ENCODE measurements at regions not wholly inside any gene's neighbourhood (a gene's known extent, or its start where the extent isn't known, plus 50 kb on each side); places are given as distances from the start of the nearest gene placed in this dataset.
"Not testable (repeated sequence)": the region's sequence is repeated elsewhere in the genome, so short reads cannot be mapped to it uniquely, and the experiment has no call there.

GRCh38 chr1:233473549-233474204, 140.2 kb upstream of the KCNK1 start:
- no peak for DNase-seq (ENCODE audit: low read depth in 2 of 2)

GRCh38 chr1:233477359-233477758, 136.5 kb upstream of the KCNK1 start:
- no peak for DNase-seq (ENCODE audit: low read depth in 2 of 2)

GRCh38 chr1:233478611-233479010, 135.3 kb upstream of the KCNK1 start:
- DNase-seq (ENCODE audit: low read depth in 2 of 2): no peak

- no peak for DNase-seq (ENCODE audit: low read depth in 2 of 2)
These were observed 134.6 kb upstream of the KCNK1 start for GRCh38 chr1:233479110-233479890.

- no peak for DNase-seq (ENCODE audit: low read depth in 2 of 2)
These were observed 133.7 kb upstream of the KCNK1 start for GRCh38 chr1:233480198-233480597.

- DNase-seq (ENCODE audit: low read depth in 2 of 2): no peak
These were observed 131.5 kb upstream of the KCNK1 start for GRCh38 chr1:233482388-233482787.

- no peak for DNase-seq (ENCODE audit: low read depth in 2 of 2)
These were observed 128.5 kb upstream of the KCNK1 start for GRCh38 chr1:233485385-233485784.

GRCh38 chr1:233485809-233486398, 128.0 kb upstream of the KCNK1 start:
- DNase-seq (ENCODE audit: low read depth in 2 of 2): no peak

- DNase-seq (ENCODE audit: low read depth in 2 of 2): no peak
These were observed 126.5 kb upstream of the KCNK1 start for GRCh38 chr1:233487408-233487807.

GRCh38 chr1:233489411-233489810, 124.5 kb upstream of the KCNK1 start:
- no peak for DNase-seq (ENCODE audit: low read depth in 2 of 2)

- DNase-seq (ENCODE audit: low read depth in 2 of 2): no peak
These were observed 123.4 kb upstream of the KCNK1 start for GRCh38 chr1:233490488-233490887.

- DNase-seq (ENCODE audit: low read depth in 2 of 2): no peak
These were observed 121.8 kb upstream of the KCNK1 start for GRCh38 chr1:233491953-233492620.

GRCh38 chr1:233496993-233497392, 116.9 kb upstream of the KCNK1 start:
- no peak for DNase-seq (ENCODE audit: low read depth in 2 of 2)

- no peak for DNase-seq (ENCODE audit: low read depth in 2 of 2)
These were observed 116.2 kb upstream of the KCNK1 start for GRCh38 chr1:233497679-233498078.

GRCh38 chr1:233500106-233500505, 113.8 kb upstream of the KCNK1 start:
- DNase-seq (ENCODE audit: low read depth in 2 of 2): no peak

GRCh38 chr1:233503366-233503954, 110.4 kb upstream of the KCNK1 start:
- DNase-seq (ENCODE audit: low read depth in 2 of 2): no peak

GRCh38 chr1:233505130-233505529, 108.8 kb upstream of the KCNK1 start:
- no peak for DNase-seq (ENCODE audit: low read depth in 2 of 2)

GRCh38 chr1:233505889-233506288, 108.0 kb upstream of the KCNK1 start:
- not testable (repeated sequence) for DNase-seq (ENCODE audit: low read depth in 2 of 2)

- DNase-seq (ENCODE audit: low read depth in 2 of 2): no peak
These were observed 104.4 kb upstream of the KCNK1 start for GRCh38 chr1:233509526-233509925.

- DNase-seq (ENCODE audit: low read depth in 2 of 2): no peak
These were observed 101.4 kb upstream of the KCNK1 start for GRCh38 chr1:233512538-233512937.

- DNase-seq (ENCODE audit: low read depth in 2 of 2): no peak
These were observed 100.5 kb upstream of the KCNK1 start for GRCh38 chr1:233513431-233513830.

GRCh38 chr1:233514946-233515391, 98.9 kb upstream of the KCNK1 start:
- no peak for DNase-seq (ENCODE audit: low read depth in 2 of 2)
